IMR-90 (cell line): ENCODE measurements at regions not wholly inside any gene's neighbourhood (a gene's known extent, or its start where the extent isn't known, plus 50 kb on each side); places are given as distances from the start of the nearest gene placed in this dataset.

Experiments
- BHLHE40 ChIP-seq: fragments of 150-350 bp; IDR thresholded peaks from 2 replicates; pipeline ENCODE4 v1.6.1; 2016; ENCODE audit warnings: mild to moderate bottlenecking, low read depth, low read length
- CEBPB ChIP-seq: IDR thresholded peaks from 2 replicates; pipeline ENCODE4 v1.6.1; 2012; ENCODE audit warnings: low read depth, low read length, improper control_type of control experiment
- CTCF ChIP-seq: conservative IDR thresholded peaks from 2 replicates; pipeline ENCODE4 v1.5.1; 2012; ENCODE audit warnings: mild to moderate bottlenecking, low read depth, low read length, improper control_type of control experiment
- FOS ChIP-seq: fragments of 150-350 bp; IDR thresholded peaks from 2 replicates; pipeline ENCODE4 v1.6.1; 2016; ENCODE audit warnings: low read depth, low read length
- MAFK ChIP-seq: IDR thresholded peaks from 2 replicates; pipeline ENCODE4 v1.6.1; 2012; ENCODE audit warnings: low read depth, low read length, improper control_type of control experiment
- MAZ ChIP-seq: IDR thresholded peaks from 2 replicates; pipeline ENCODE4 v1.6.1; 2012; ENCODE audit warnings: low read depth, mild to moderate bottlenecking, low read length, improper control_type of control experiment, moderate library complexity, borderline replicate concordance
- MXI1 ChIP-seq: IDR thresholded peaks from 2 replicates; pipeline ENCODE4 v1.6.1; 2012; ENCODE audit warnings: low read depth, mild to moderate bottlenecking, low read length, moderate library complexity, borderline replicate concordance
- NFE2L2 ChIP-seq: fragments of 150-350 bp; IDR thresholded peaks from 2 replicates; pipeline ENCODE4 v1.6.1; 2016; ENCODE audit warnings: low read depth, mild to moderate bottlenecking, low read length
- POLR2A ChIP-seq: IDR thresholded peaks from 2 replicates; pipeline ENCODE4 v1.6.1; 2012; ENCODE audit warnings: mild to moderate bottlenecking, low read depth, low read length
- RAD21 ChIP-seq: IDR thresholded peaks from 2 replicates; pipeline ENCODE4 v1.6.1; 2012; ENCODE audit warnings: low read length, improper control_type of control experiment
- RCOR1 ChIP-seq: IDR thresholded peaks from 2 replicates; pipeline ENCODE4 v1.6.1; 2012; ENCODE audit warnings: mild to moderate bottlenecking, low read length, improper control_type of control experiment; ENCODE audit not compliant: insufficient replicate concordance
- RFX5 ChIP-seq: IDR thresholded peaks from 2 replicates; pipeline ENCODE4 v1.8.0; 2012; ENCODE audit warnings: low read depth, mild to moderate bottlenecking, low read length, moderate library complexity
- SMC3 ChIP-seq: fragments of 150-350 bp; IDR thresholded peaks from 2 replicates; pipeline ENCODE4 v1.6.1; 2016; ENCODE audit warnings: low read depth, mild to moderate bottlenecking, antibody characterized with exemption, low read length, moderate library complexity

GRCh38 chr3:64327100-64327804 is 102.0 kb upstream of the PRICKLE2 start:
- TF ChIP-seq CTCF, result no peak
- TF ChIP-seq POLR2A, result no peak
- no peak for TF ChIP-seq NFE2L2
- no peak for TF ChIP-seq BHLHE40
- TF ChIP-seq SMC3, result no peak
- no peak for TF ChIP-seq CEBPB
- TF ChIP-seq MAZ, result no peak
- no peak for TF ChIP-seq RAD21
- TF ChIP-seq RCOR1, result no peak
- TF ChIP-seq RFX5, result no peak
- TF ChIP-seq MAFK, result no peak
- TF ChIP-seq MXI1, result no peak
- TF ChIP-seq FOS, result no peak
